ENCODE measurements at regions not wholly inside any gene's neighbourhood (a gene's known extent, or its start where the extent isn't known, plus 50 kb on each side); places are given as distances from the start of the nearest gene placed in this dataset.

DNA sequence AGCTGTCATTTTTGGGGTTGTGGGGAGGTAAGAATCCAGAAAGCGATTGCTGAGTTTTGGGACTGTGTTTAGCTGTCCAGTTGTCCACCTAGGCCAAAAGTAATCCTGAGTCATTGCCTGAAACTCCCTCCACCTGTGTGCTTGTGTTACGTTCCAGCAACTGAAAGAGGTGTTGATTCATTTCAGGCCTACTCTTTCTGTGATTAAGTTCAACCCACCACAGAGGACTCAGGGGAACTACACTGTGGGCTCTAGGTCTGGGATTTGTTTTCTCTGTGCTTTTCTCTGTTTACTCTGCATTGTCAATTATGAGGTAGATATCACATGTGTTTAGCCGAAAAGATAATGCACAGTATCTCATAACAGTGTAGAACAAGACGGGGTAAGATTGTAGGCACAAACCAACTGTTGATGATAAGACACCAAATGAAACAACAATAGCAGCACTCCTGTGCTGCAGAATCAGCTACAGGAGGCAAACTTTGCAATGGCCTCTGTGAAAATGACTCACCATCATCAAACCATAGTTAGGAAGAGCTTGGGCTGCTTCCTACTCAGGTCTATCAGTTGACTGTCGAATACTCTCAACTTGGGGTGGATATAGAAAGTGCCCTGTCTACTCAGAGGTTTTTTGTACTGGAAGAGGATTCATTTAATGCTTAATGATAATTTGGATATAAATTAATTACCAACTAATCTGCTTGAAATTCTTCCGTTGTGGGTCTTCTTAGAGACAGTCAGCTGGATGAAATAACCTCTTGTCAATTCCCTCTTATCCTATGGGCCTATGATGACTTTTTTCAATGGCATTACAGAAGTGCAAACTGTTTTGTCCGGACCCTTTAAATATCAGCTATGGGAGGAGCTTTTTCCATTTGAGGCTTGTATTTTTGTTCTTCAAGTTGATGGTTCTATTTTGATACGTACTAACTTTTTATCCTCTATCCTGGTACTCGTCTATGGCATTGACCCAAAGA, 385.9 kb downstream of the BMP4 start:
- H3K27ac ChIP-seq (ENCODE audit: insufficient read length, low read depth, low read length) = no peak overlapping the region
- WGBS (ENCODE audit: extremely low coverage, insufficient read length, low lambda C conversion rate) = no CpG with 5 or more reads among the region's 9 CpGs

More for the DNA sequence above, 385.9 kb downstream of the BMP4 start:
- Histone ChIP-seq H2BK120ac (ENCODE audit: low read depth, low read length, poor library complexity, severe bottlenecking) (no peak overlapping the region), H3K18ac (ENCODE audit: insufficient read length, low read depth, low read length) (no peak overlapping the region), H3K23me2 (ENCODE audit: insufficient read length, low read depth, low read length, poor library complexity, severe bottlenecking) (no peaks in the 10 kb centered on the region), H3T11ph (ENCODE audit: low read length) (no peak overlapping the region), H3K14ac (ENCODE audit: insufficient read depth, low read length) (no peak overlapping the region), H2BK12ac (ENCODE audit: insufficient read length, low read depth, low read length) (no peak overlapping the region), H4K91ac (ENCODE audit: insufficient read length, low read depth, low read length) (no peak overlapping the region), H3K23ac (ENCODE audit: insufficient read length, low read depth, low read length) (no peak overlapping the region), H2AK5ac (ENCODE audit: insufficient read length, low read length) (no peak overlapping the region), H3K9ac (ENCODE audit: extremely low read depth, insufficient read length, low read length) (no peak overlapping the region), H3K79me2 (ENCODE audit: insufficient read depth, low read length) (no peaks in the 10 kb centered on the region), H3K4me2 (ENCODE audit: insufficient read depth, insufficient read length, low read length) (no peak overlapping the region), H2BK15ac (ENCODE audit: low read depth, low read length) (no peak overlapping the region), H3K9me3 (ENCODE audit: control insufficient read depth, low read depth, low read length) (peaks cover 4% of the 10 kb centered on the region), H2AFZ (ENCODE audit: low read length) (no peak overlapping the region), H3K4ac (ENCODE audit: low read depth, low read length) (no peak overlapping the region), H3K56ac (ENCODE audit: insufficient read length, low read depth, low read length) (no peak overlapping the region), H3K4me1 (ENCODE audit: insufficient read depth, low read length) (peaks cover 2% of the 10 kb centered on the region; the same call in 1 of the 2 replicates), H2BK20ac (ENCODE audit: low read depth, low read length, poor library complexity, severe bottlenecking) (no peak overlapping the region), H4K8ac (replicated peaks; ENCODE audit: insufficient read length, low read depth, low read length) (no peak overlapping the region), H2BK5ac (ENCODE audit: insufficient read length, low read length) (no peak overlapping the region), H3K79me1 (ENCODE audit: insufficient read depth, low read depth, low read length, poor library complexity, severe bottlenecking) (no peaks in the 10 kb centered on the region), H4K5ac (ENCODE audit: insufficient read length, low read depth, low read length) (no peak overlapping the region), H3K27me3 (ENCODE audit: insufficient read depth, low read length) (no peaks in the 10 kb centered on the region), H4K20me1 (ENCODE audit: control insufficient read depth, insufficient read depth, insufficient read length) (no peaks in the 10 kb centered on the region)
- no peak for TF ChIP-seq CTCF (conservative IDR thresholded peaks at IDR 0.05)
- Mint-ChIP-seq H3K27ac (no peak overlapping the region), H3K4me1 (peaks cover 30 to 40% of the 10 kb centered on the region in 2 experiments), H3K4me3 (no peak overlapping the region), H3K36me3 (ENCODE audit: insufficient read depth in 1 of 3, low read depth in 3 of 3) (peaks cover 8 to 14% (median 8%) of the 10 kb centered on the region in 3 experiments; a peak in 6 of 7 replicates), H3K27me3 (ENCODE audit: low read depth) (no peaks in the 10 kb centered on the region), H3K9me3 (peaks cover 11 to 20% of the 10 kb centered on the region in 2 experiments)
- DNase-seq = no peak
